SK-N-SH (cell line): ENCODE measurements at regions not wholly inside any gene's neighbourhood (a gene's known extent, or its start where the extent isn't known, plus 50 kb on each side); places are given as distances from the start of the nearest gene placed in this dataset.
A peak's percentile ranks its signal among the peaks of the same experiment; 100 is the strongest.

Experiments used
- CTCF ChIA-PET: fragments of 300-600, 350-600 bp; formaldehyde crosslinking; extraction: SDS; loops from one replicate; lab custom pipeline; 2021; lab: Yijun Ruan, JAX
- POLR2A ChIA-PET: fragments of 350-600 bp; sonication (Branson Sonifier 250); formaldehyde crosslinking; extraction: SDS; loops from one replicate; lab custom pipeline; 2020; ENCODE audit warnings: antibody characterized with exemption, inconsistent platforms; lab: Yijun Ruan, JAX
- DNase-seq: peaks from one replicate; pipeline ENCODE4 v3.0.0; 2012
- H2AFZ ChIP-seq: fragments of 200-600 bp; sonication (generic); 2 replicates; pipeline ENCODE4 v1.8.1; 2016; ENCODE audit warnings: antibody characterized with exemption, mild to moderate bottlenecking, low read depth
- H3F3A ChIP-seq: fragments of 200-600 bp; sonication (generic); replicated peaks from 2 replicates; pipeline ENCODE3; 2016; ENCODE audit warnings: antibody characterized with exemption, mild to moderate bottlenecking; ENCODE audit not compliant: insufficient read depth
- H3K27ac ChIP-seq, 2 experiments: fragments of 200-500 bp in 1 of 2; fragments of 200-600 bp in 1 of 2; sonication (Bioruptor generic) in 1 of 2; sonication (generic), shearing (Covaris generic) in 1 of 2; 2 replicates each; pipeline versions ENCODE4 v1.5.1 to v1.6.1; 2014 to 2016; ENCODE audit warnings: low read depth in 2 of 2, inconsistent platforms in 1 of 2, low read length in 1 of 2, mild to moderate bottlenecking in 1 of 2, mixed read lengths in 1 of 2
- H3K27me3 ChIP-seq: fragments of 200-600 bp; sonication (generic), shearing (Covaris generic); 2 replicates; pipeline ENCODE4 v1.6.1; 2016; ENCODE audit warnings: mixed run types; ENCODE audit not compliant: insufficient read depth
- H3K36me3 ChIP-seq, 2 experiments: fragments of 200-500 bp in 1 of 2; fragments of 200-600 bp in 1 of 2; sonication (Bioruptor generic) in 1 of 2; sonication (generic) in 1 of 2; replicated peaks in 1 of 2; 2 replicates each; pipeline versions ENCODE3 to v1.5.1; 2014 to 2016; ENCODE audit warnings: low read length in 1 of 2, mild to moderate bottlenecking in 1 of 2; ENCODE audit not compliant: insufficient read depth in 2 of 2, control insufficient read depth in 1 of 2
- H3K4me1 ChIP-seq, 2 experiments: fragments of 200-500 bp in 1 of 2; fragments of 200-600 bp in 1 of 2; sonication (Bioruptor generic) in 1 of 2; sonication (generic), shearing (Covaris generic) in 1 of 2; 2 replicates each; pipeline versions ENCODE4 v1.5.1 to v1.6.1; 2014 to 2016; ENCODE audit warnings: low read depth in 1 of 2, low read length in 1 of 2, mixed run types in 1 of 2; ENCODE audit not compliant: insufficient read depth in 2 of 2, control insufficient read depth in 1 of 2
- H3K4me2 ChIP-seq: fragments of 200-600 bp; sonication (generic), shearing (Covaris generic); 2 replicates; pipeline ENCODE4 v1.6.1; 2017; ENCODE audit warnings: mixed run types
- H3K4me3 ChIP-seq, 2 experiments: fragments of 200-500 bp in 1 of 2; fragments of 200-600 bp in 1 of 2; sonication (Bioruptor generic) in 1 of 2; sonication (generic), shearing (Covaris generic) in 1 of 2; 2 replicates each; pipeline versions ENCODE4 v1.5.1 to v1.8.1; 2014 to 2016; ENCODE audit warnings: low read depth in 2 of 2, inconsistent platforms in 1 of 2, low read length in 1 of 2, mild to moderate bottlenecking in 1 of 2, mixed read lengths in 1 of 2, moderate library complexity in 1 of 2
- H3K79me2 ChIP-seq: fragments of 200-600 bp; sonication (generic); 2 replicates; pipeline ENCODE4 v1.8.1; 2017; ENCODE audit warnings: mild to moderate bottlenecking; ENCODE audit not compliant: insufficient read depth
- H3K9ac ChIP-seq: fragments of 200-600 bp; sonication (generic); 2 replicates; pipeline ENCODE4 v1.6.1; 2017; ENCODE audit warnings: mixed run types
- H3K9me2 ChIP-seq: fragments of 200-600 bp; sonication (generic); 2 replicates; pipeline ENCODE4 v1.6.1; 2017; ENCODE audit warnings: mixed run types
- H3K9me3 ChIP-seq: fragments of 200-600 bp; sonication (generic); 2 replicates; pipeline ENCODE4 v1.6.1; 2017; ENCODE audit warnings: mixed run types, mild to moderate bottlenecking, moderate library complexity
- H4K20me1 ChIP-seq: fragments of 200-600 bp; sonication (generic); 2 replicates; pipeline ENCODE4 v1.6.1; 2017; ENCODE audit warnings: mild to moderate bottlenecking, mixed run types; ENCODE audit not compliant: insufficient read depth
- CHD2 ChIP-seq: fragments of 150-350 bp; IDR thresholded peaks from 2 replicates; pipeline ENCODE4 v1.6.1; 2018; ENCODE audit warnings: low read length; ENCODE audit not compliant: partially characterized antibody
- EP300 ChIP-seq, 2 experiments: IDR thresholded peaks; 2 replicates each; pipeline versions ENCODE4 v1.4.0 to v1.6.1; 2012; ENCODE audit warnings: borderline replicate concordance in 1 of 2, low read depth in 1 of 2, low read length in 1 of 2
- FOXM1 ChIP-seq: IDR thresholded peaks from 2 replicates; pipeline ENCODE4 v1.4.0; 2012; ENCODE audit warnings: low read depth, mild to moderate bottlenecking
- RAD21 ChIP-seq: IDR thresholded peaks from 2 replicates; pipeline ENCODE4 v1.6.1; 2012; ENCODE audit warnings: mild to moderate bottlenecking, low read length
- RCOR1 ChIP-seq: fragments of 150-350 bp; IDR thresholded peaks from 2 replicates; pipeline ENCODE4 v1.6.1; 2017; ENCODE audit warnings: antibody characterized with exemption, low read length
- SIN3A ChIP-seq: IDR thresholded peaks from 2 replicates; pipeline ENCODE4 v1.6.1; 2012; ENCODE audit warnings: low read depth, mild to moderate bottlenecking, low read length, moderate library complexity, borderline replicate concordance
- YY1 ChIP-seq: IDR thresholded peaks from 2 replicates; pipeline ENCODE4 v1.4.0; 2012; ENCODE audit warnings: low read depth, mild to moderate bottlenecking
- ZBTB33 ChIP-seq: IDR thresholded peaks from 2 replicates; pipeline ENCODE4 v1.4.0; 2012; ENCODE audit warnings: low read depth, borderline replicate concordance
- WGBS: methylation state at CpG from one replicate; pipeline ENCODE4 v1.1.6; 2017; ENCODE audit warnings: low lambda C conversion rate; 5-methylcytosine and 5-hydroxymethylcytosine counted together
- TF ChIP-seq, protein P1 (sequence below): fragments of 200-600 bp; sonication (generic); IDR thresholded peaks from 2 replicates; pipeline ENCODE4 v1.6.1; 2017; ENCODE audit warnings: antibody characterized with exemption, mild to moderate bottlenecking, moderate library complexity
- TF ChIP-seq, protein P2 (sequence below): fragments of 150-350 bp; IDR thresholded peaks from 2 replicates; pipeline ENCODE4 v1.6.1; 2016; ENCODE audit warnings: mild to moderate bottlenecking, low read depth, low read length
- TF ChIP-seq, protein P3 (sequence below): IDR thresholded peaks from 2 replicates; pipeline ENCODE4 v1.4.0; 2012; ENCODE audit warnings: low read depth
- TF ChIP-seq, protein P4 (sequence below): IDR thresholded peaks from 2 replicates; pipeline ENCODE4 v1.6.1; 2012; ENCODE audit warnings: mild to moderate bottlenecking, low read depth, low read length, moderate library complexity

- Histone ChIP-seq H3K4me2 (no peak overlapping the region), H3K79me2 (no peaks in the 10 kb centered on the region), H3K9me2 (no peaks in the 10 kb centered on the region), H2AFZ (no peak overlapping the region), H3K27ac (no peak overlapping the region), H4K20me1 (no peaks in the 10 kb centered on the region)
- no peak for DNase-seq
- CTCF ChIA-PET: interaction anchor here (1.1 kb wide), 1 partner anchor 359 kb away, joined by 3 read pairs; no protein-coding TSS in a partner anchor
- TF ChIP-seq, protein P1, sequence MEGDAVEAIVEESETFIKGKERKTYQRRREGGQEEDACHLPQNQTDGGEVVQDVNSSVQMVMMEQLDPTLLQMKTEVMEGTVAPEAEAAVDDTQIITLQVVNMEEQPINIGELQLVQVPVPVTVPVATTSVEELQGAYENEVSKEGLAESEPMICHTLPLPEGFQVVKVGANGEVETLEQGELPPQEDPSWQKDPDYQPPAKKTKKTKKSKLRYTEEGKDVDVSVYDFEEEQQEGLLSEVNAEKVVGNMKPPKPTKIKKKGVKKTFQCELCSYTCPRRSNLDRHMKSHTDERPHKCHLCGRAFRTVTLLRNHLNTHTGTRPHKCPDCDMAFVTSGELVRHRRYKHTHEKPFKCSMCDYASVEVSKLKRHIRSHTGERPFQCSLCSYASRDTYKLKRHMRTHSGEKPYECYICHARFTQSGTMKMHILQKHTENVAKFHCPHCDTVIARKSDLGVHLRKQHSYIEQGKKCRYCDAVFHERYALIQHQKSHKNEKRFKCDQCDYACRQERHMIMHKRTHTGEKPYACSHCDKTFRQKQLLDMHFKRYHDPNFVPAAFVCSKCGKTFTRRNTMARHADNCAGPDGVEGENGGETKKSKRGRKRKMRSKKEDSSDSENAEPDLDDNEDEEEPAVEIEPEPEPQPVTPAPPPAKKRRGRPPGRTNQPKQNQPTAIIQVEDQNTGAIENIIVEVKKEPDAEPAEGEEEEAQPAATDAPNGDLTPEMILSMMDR: no peak
- TF ChIP-seq, protein P2, sequence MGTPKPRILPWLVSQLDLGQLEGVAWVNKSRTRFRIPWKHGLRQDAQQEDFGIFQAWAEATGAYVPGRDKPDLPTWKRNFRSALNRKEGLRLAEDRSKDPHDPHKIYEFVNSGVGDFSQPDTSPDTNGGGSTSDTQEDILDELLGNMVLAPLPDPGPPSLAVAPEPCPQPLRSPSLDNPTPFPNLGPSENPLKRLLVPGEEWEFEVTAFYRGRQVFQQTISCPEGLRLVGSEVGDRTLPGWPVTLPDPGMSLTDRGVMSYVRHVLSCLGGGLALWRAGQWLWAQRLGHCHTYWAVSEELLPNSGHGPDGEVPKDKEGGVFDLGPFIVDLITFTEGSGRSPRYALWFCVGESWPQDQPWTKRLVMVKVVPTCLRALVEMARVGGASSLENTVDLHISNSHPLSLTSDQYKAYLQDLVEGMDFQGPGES: no peak
- TF ChIP-seq RAD21: no peak
- TF ChIP-seq, protein P3, sequence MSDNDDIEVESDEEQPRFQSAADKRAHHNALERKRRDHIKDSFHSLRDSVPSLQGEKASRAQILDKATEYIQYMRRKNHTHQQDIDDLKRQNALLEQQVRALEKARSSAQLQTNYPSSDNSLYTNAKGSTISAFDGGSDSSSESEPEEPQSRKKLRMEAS: no peak
- TF ChIP-seq ZBTB33: no peak
- TF ChIP-seq RCOR1: no peak
- TF ChIP-seq EP300 (IDR thresholded peaks at IDR 0.05; ENCODE audit: borderline replicate concordance in 1 of 2, low read depth in 1 of 2, low read length in 1 of 2): no peak
- no peak for TF ChIP-seq FOXM1
- no peak for TF ChIP-seq YY1
- TF ChIP-seq, all 33 proteins: peak for 0
- H3K4me1 ChIP-seq: peaks cover 0 to 13% of the 10 kb centered on the region in 2 experiments; a peak in 2 of 4 replicates
- H3K36me3 ChIP-seq: no peaks in the 10 kb centered on the region
- POLR2A ChIA-PET: interaction anchor here (0.6 kb wide), 1 partner anchor 870 kb away, joined by 5 read pairs; no protein-coding TSS in a partner anchor
- no peaks in the 10 kb centered on the region for H3F3A ChIP-seq
- H3K9ac ChIP-seq: no peak overlapping the region
- H3K9me3 ChIP-seq: no peaks in the 10 kb centered on the region
- H3K27me3 ChIP-seq: peaks cover 5% of the 10 kb centered on the region; the same call in 1 of the 2 replicates
- no peak overlapping the region for H3K4me3 ChIP-seq
- WGBS: 29% methylated on average over 2 of the region's 2 CpGs
Measured at GRCh38 chr18:10201659-10202058, 252.8 kb upstream of the APCDD1 start.

GRCh38 chr18:10202845-10203321 is 251.6 kb upstream of the APCDD1 start:
- Histone ChIP-seq H3K9me3 (no peaks in the 10 kb centered on the region), H3K4me1 (peaks cover 0 to 13% of the 10 kb centered on the region in 2 experiments; a peak in 2 of 4 replicates), H3K4me2 (no peak overlapping the region), H3K9me2 (no peaks in the 10 kb centered on the region), H3K27me3 (peaks cover 5% of the 10 kb centered on the region; the same call in 1 of the 2 replicates), H3K4me3 (no peak overlapping the region), H3F3A (no peaks in the 10 kb centered on the region), H4K20me1 (no peaks in the 10 kb centered on the region), H2AFZ (no peak overlapping the region), H3K79me2 (no peaks in the 10 kb centered on the region), H3K27ac (no peak overlapping the region), H3K36me3 (no peaks in the 10 kb centered on the region), H3K9ac (no peak overlapping the region)
- WGBS: 30% methylated on average over 7 of the region's 7 CpGs
- DNase-seq: peak; percentile 45
- ChIA-PET POLR2A (no interaction called here), CTCF (no interaction called here)
- no peak for TF ChIP-seq CHD2
- TF ChIP-seq, protein P4, sequence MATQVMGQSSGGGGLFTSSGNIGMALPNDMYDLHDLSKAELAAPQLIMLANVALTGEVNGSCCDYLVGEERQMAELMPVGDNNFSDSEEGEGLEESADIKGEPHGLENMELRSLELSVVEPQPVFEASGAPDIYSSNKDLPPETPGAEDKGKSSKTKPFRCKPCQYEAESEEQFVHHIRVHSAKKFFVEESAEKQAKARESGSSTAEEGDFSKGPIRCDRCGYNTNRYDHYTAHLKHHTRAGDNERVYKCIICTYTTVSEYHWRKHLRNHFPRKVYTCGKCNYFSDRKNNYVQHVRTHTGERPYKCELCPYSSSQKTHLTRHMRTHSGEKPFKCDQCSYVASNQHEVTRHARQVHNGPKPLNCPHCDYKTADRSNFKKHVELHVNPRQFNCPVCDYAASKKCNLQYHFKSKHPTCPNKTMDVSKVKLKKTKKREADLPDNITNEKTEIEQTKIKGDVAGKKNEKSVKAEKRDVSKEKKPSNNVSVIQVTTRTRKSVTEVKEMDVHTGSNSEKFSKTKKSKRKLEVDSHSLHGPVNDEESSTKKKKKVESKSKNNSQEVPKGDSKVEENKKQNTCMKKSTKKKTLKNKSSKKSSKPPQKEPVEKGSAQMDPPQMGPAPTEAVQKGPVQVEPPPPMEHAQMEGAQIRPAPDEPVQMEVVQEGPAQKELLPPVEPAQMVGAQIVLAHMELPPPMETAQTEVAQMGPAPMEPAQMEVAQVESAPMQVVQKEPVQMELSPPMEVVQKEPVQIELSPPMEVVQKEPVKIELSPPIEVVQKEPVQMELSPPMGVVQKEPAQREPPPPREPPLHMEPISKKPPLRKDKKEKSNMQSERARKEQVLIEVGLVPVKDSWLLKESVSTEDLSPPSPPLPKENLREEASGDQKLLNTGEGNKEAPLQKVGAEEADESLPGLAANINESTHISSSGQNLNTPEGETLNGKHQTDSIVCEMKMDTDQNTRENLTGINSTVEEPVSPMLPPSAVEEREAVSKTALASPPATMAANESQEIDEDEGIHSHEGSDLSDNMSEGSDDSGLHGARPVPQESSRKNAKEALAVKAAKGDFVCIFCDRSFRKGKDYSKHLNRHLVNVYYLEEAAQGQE: no peak
- TF ChIP-seq SIN3A: no peak
- TF ChIP-seq RCOR1: no peak
- TF ChIP-seq EP300 (IDR thresholded peaks at IDR 0.05; ENCODE audit: borderline replicate concordance in 1 of 2, low read depth in 1 of 2, low read length in 1 of 2): no peak
- TF ChIP-seq, protein P2: no peak
- no peak for TF ChIP-seq RAD21
